WTC11 (cell line): ENCODE measurements at regions not wholly inside any gene's neighbourhood (a gene's known extent, or its start where the extent isn't known, plus 50 kb on each side); places are given as distances from the start of the nearest gene placed in this dataset.

ENCODE experiments used
- ATAC-seq: fragments of 200-7000 bp; cut with Tn5 transposase; 2 replicates; pipeline ENCODE4 v1.10.0; 2021; ENCODE audit warnings: mild to moderate bottlenecking, moderate library complexity
- CTCF ChIA-PET: fragments of 300-600 bp; sonication (Branson Sonifier 250); formaldehyde crosslinking; loops from one replicate; lab custom pipeline; 2021; ENCODE audit warnings: antibody characterized with exemption; lab: Charles Lee
- POLR2A ChIA-PET: fragments of 350-600 bp; sonication (Branson Sonifier 250); formaldehyde crosslinking; loops from one replicate; lab custom pipeline; 2021; ENCODE audit warnings: antibody characterized with exemption; lab: Charles Lee
- DNase-seq: peaks from one replicate; pipeline ENCODE4 v3.0.0; 2021; ENCODE audit warnings: low spot score
- H3K27ac Mint-ChIP-seq: 2 replicates; pipeline ENCODE4 v1.8.0; 2021; ENCODE audit warnings: mixed read lengths
- H3K27me3 Mint-ChIP-seq: 2 replicates; pipeline ENCODE4 v1.8.0; 2021; ENCODE audit warnings: low read depth, mild to moderate bottlenecking, moderate library complexity, mixed read lengths
- H3K36me3 Mint-ChIP-seq: 2 replicates; pipeline ENCODE4 v1.8.0; 2021; ENCODE audit warnings: mixed read lengths
- H3K4me1 Mint-ChIP-seq: 2 replicates; pipeline ENCODE4 v1.8.0; 2022; ENCODE audit warnings: mixed read lengths
- H3K4me3 Mint-ChIP-seq: 2 replicates; pipeline ENCODE4 v1.8.0; 2021; ENCODE audit warnings: mild to moderate bottlenecking, moderate library complexity, mixed read lengths
- H3K9me3 Mint-ChIP-seq: 2 replicates; pipeline ENCODE4 v1.8.0; 2021; ENCODE audit warnings: mixed read lengths
- ARID4B ChIP-seq: sonication (generic); formaldehyde crosslinking; IDR thresholded peaks from 2 replicates; pipeline ENCODE4 v1.8.0; 2023; ENCODE audit warnings: missing genetic modification reagents, mild to moderate bottlenecking, borderline replicate concordance
- E2F5 ChIP-seq: sonication (generic); formaldehyde crosslinking; IDR thresholded peaks from 2 replicates; pipeline ENCODE4 v1.8.1; 2022; ENCODE audit warnings: mild to moderate bottlenecking, moderate library complexity, missing genetic modification reagents
- ETV6 ChIP-seq: sonication (generic); formaldehyde crosslinking; IDR thresholded peaks from 2 replicates; pipeline ENCODE4 v1.8.1; 2022; ENCODE audit warnings: mild to moderate bottlenecking, missing genetic modification reagents
- FOXJ3 ChIP-seq: sonication (generic); formaldehyde crosslinking; IDR thresholded peaks from 2 replicates; pipeline ENCODE4 v1.9.0; 2021; ENCODE audit warnings: missing genetic modification reagents, mild to moderate bottlenecking, borderline replicate concordance
- FOXK1 ChIP-seq: sonication (generic); formaldehyde crosslinking; IDR thresholded peaks from 2 replicates; pipeline ENCODE4 v1.8.0; 2022; ENCODE audit warnings: mild to moderate bottlenecking, moderate library complexity, missing genetic modification reagents
- GABPB1 ChIP-seq: sonication (generic); formaldehyde crosslinking; IDR thresholded peaks from 2 replicates; pipeline ENCODE4 v1.8.1; 2023; ENCODE audit warnings: mild to moderate bottlenecking, missing genetic modification reagents
- GRHL2 ChIP-seq: fragments of 250-450 bp; sonication (Bioruptor Pico); IDR thresholded peaks from 2 replicates; pipeline ENCODE4 v1.8.0; 2022; ENCODE audit warnings: mild to moderate bottlenecking, moderate library complexity; ENCODE audit not compliant: insufficient replicate concordance, severe bottlenecking
- HMGXB4 ChIP-seq: sonication (generic); formaldehyde crosslinking; IDR thresholded peaks from 2 replicates; pipeline ENCODE4 v1.8.1; 2023; ENCODE audit warnings: mild to moderate bottlenecking, moderate library complexity, missing genetic modification reagents
- PRDM15 ChIP-seq: sonication (generic); formaldehyde crosslinking; IDR thresholded peaks from 2 replicates; pipeline ENCODE4 v1.8.0; 2022; ENCODE audit warnings: missing genetic modification reagents
- PRRX2 ChIP-seq: fragments of 250-450 bp; sonication (Bioruptor Pico); IDR thresholded peaks from 2 replicates; pipeline ENCODE4 v1.8.0; 2021; ENCODE audit warnings: mild to moderate bottlenecking
- SMAD4 ChIP-seq: sonication (generic); formaldehyde crosslinking; IDR thresholded peaks from 2 replicates; pipeline ENCODE4 v1.8.0; 2022; ENCODE audit warnings: mild to moderate bottlenecking, missing genetic modification reagents
- SP1 ChIP-seq: sonication (generic); formaldehyde crosslinking; conservative IDR thresholded peaks from 2 replicates; pipeline ENCODE4 v1.8.1; 2022; ENCODE audit warnings: missing genetic modification reagents
- TCF7 ChIP-seq: sonication (generic); formaldehyde crosslinking; IDR thresholded peaks from 2 replicates; pipeline ENCODE4 v1.8.0; 2022; ENCODE audit warnings: mild to moderate bottlenecking, low read depth, missing genetic modification reagents, moderate library complexity
- TP53 ChIP-seq: sonication (generic); formaldehyde crosslinking; IDR thresholded peaks from 2 replicates; pipeline ENCODE4 v1.8.1; 2023; ENCODE audit warnings: mild to moderate bottlenecking, missing genetic modification reagents
- ZNF138 ChIP-seq: sonication (generic); formaldehyde crosslinking; conservative IDR thresholded peaks from 2 replicates; pipeline ENCODE4 v1.8.1; 2022; ENCODE audit warnings: mild to moderate bottlenecking, moderate library complexity, missing genetic modification reagents
- ZNF232 ChIP-seq: sonication (generic); formaldehyde crosslinking; IDR thresholded peaks from 2 replicates; pipeline ENCODE4 v1.8.0; 2022; ENCODE audit warnings: mild to moderate bottlenecking, missing genetic modification reagents
- ZNF263 ChIP-seq: sonication (generic); formaldehyde crosslinking; IDR thresholded peaks from 2 replicates; pipeline ENCODE4 v1.8.1; 2022; ENCODE audit warnings: low read depth, mild to moderate bottlenecking, moderate library complexity, missing genetic modification reagents
- ZNF425 ChIP-seq: fragments of 250-450 bp; sonication (Bioruptor Pico); conservative IDR thresholded peaks from 2 replicates; pipeline ENCODE4 v1.9.0; 2021; ENCODE audit warnings: mild to moderate bottlenecking

GRCh38 chr1:80085067-80085466 lies 1078.5 kb upstream of the ADGRL4 start (continued):
- no peak for TF ChIP-seq ZNF425 (CRISPR knock-in tag)
- no peak for TF ChIP-seq ZNF263
- no peak for TF ChIP-seq GRHL2
- TF ChIP-seq ZNF232 (CRISPR knock-in tag), result no peak
- TF ChIP-seq ARID4B (CRISPR knock-in tag), result no peak
- no peak for TF ChIP-seq ETV6 (CRISPR knock-in tag)
- no peak for TF ChIP-seq GABPB1 (CRISPR knock-in tag)
- no peak for TF ChIP-seq SMAD4 (CRISPR knock-in tag)
- TF ChIP-seq PRDM15 (CRISPR knock-in tag), result no peak
- TF ChIP-seq FOXK1, result no peak

GRCh38 chr1:80083892-80084291 lies 1077.4 kb upstream of the ADGRL4 start:
- Mint-ChIP-seq H3K4me3 (no peak overlapping the region), H3K27me3 (no peaks in the 10 kb centered on the region), H3K4me1 (no peaks in the 10 kb centered on the region), H3K9me3 (no peaks in the 10 kb centered on the region; the same call in 1 of the 2 replicates), H3K36me3 (no peaks in the 10 kb centered on the region)
- DNase-seq, result no peak
- CTCF ChIA-PET, result no interaction called here
- TF ChIP-seq PRRX2 (CRISPR knock-in tag) (no peak), FOXJ3 (no peak), TP53 (CRISPR knock-in tag) (no peak), ARID4B (CRISPR knock-in tag) (no peak), ETV6 (CRISPR knock-in tag) (no peak), HMGXB4 (CRISPR knock-in tag) (no peak), FOXK1 (no peak), ZNF138 (CRISPR knock-in tag) (no peak), E2F5 (CRISPR knock-in tag) (no peak), SMAD4 (CRISPR knock-in tag) (no peak), TCF7 (CRISPR knock-in tag) (no peak), SP1 (CRISPR knock-in tag) (no peak)
- TF ChIP-seq, all 79 proteins: peak for 0
- no peak for ATAC-seq
- no peak overlapping the region for H3K27ac Mint-ChIP-seq
- POLR2A ChIA-PET, result interaction anchor here (0.7 kb wide), 1 partner anchor 25 kb away, joined by 4 read pairs; no protein-coding TSS in a partner anchor
